HG03064 (cell line): ENCODE measurements at regions not wholly inside any gene's neighbourhood (a gene's known extent, or its start where the extent isn't known, plus 50 kb on each side); places are given as distances from the start of the nearest gene placed in this dataset.
"Not testable (repeated sequence)": the region's sequence is repeated elsewhere in the genome, so short reads cannot be mapped to it uniquely, and the experiment has no call there.

Experiments
- ATAC-seq: cut with Tn5 transposase; IDR thresholded peaks from one replicate; pipeline ENCODE4 v1.9.1; 2021; ENCODE audit warnings: low read depth; ENCODE audit not compliant: unreplicated experiment

GRCh38 chr17:71809537-71809936 lies 311.3 kb upstream of the SOX9 start:
- ATAC-seq = no peak

- ATAC-seq = not testable (repeated sequence)
Measured at GRCh38 chr17:71813861-71814260, 307.0 kb upstream of the SOX9 start.

GRCh38 chr17:71821511-71821910 lies 299.3 kb upstream of the SOX9 start:
- ATAC-seq = no peak

- no peak for ATAC-seq
Measured at GRCh38 chr17:71824671-71825070, 296.1 kb upstream of the SOX9 start.

- ATAC-seq = no peak
Measured at GRCh38 chr17:71825687-71826086, 295.1 kb upstream of the SOX9 start.

GRCh38 chr17:71828182-71828596 lies 292.6 kb upstream of the SOX9 start:
- ATAC-seq = no peak

GRCh38 chr17:71830866-71831265 lies 290.0 kb upstream of the SOX9 start:
- ATAC-seq = no peak

GRCh38 chr17:71842986-71843385 lies 277.8 kb upstream of the SOX9 start:
- no peak for ATAC-seq

- no peak for ATAC-seq
Measured at GRCh38 chr17:71845337-71845736, 275.5 kb upstream of the SOX9 start.

GRCh38 chr17:71846561-71847110 lies 274.2 kb upstream of the SOX9 start:
- no peak for ATAC-seq

GRCh38 chr17:71849783-71850768 lies 270.7 kb upstream of the SOX9 start:
- ATAC-seq = peak; percentile 74

- ATAC-seq = peak; percentile 26
Measured at GRCh38 chr17:71850812-71851211, 270.0 kb upstream of the SOX9 start.

GRCh38 chr17:71855010-71855409 lies 265.8 kb upstream of the SOX9 start:
- no peak for ATAC-seq

GRCh38 chr17:71864755-71865154 lies 256.1 kb upstream of the SOX9 start:
- no peak for ATAC-seq

GRCh38 chr17:71866095-71866494 lies 254.7 kb upstream of the SOX9 start:
- no peak for ATAC-seq

GRCh38 chr17:71869293-71869692 lies 251.5 kb upstream of the SOX9 start:
- ATAC-seq = no peak

GRCh38 chr17:71869841-71870545 lies 250.8 kb upstream of the SOX9 start:
- ATAC-seq = no peak

- no peak for ATAC-seq
Measured at GRCh38 chr17:71870546-71870862, 250.3 kb upstream of the SOX9 start.

GRCh38 chr17:71872843-71873485 lies 247.9 kb upstream of the SOX9 start:
- ATAC-seq = no peak

- ATAC-seq = not testable (repeated sequence)
Measured at GRCh38 chr17:71874773-71875172, 246.0 kb upstream of the SOX9 start.

GRCh38 chr17:71878271-71878670 lies 242.5 kb upstream of the SOX9 start:
- no peak for ATAC-seq
